ENCODE measurements at regions not wholly inside any gene's neighbourhood (a gene's known extent, or its start where the extent isn't known, plus 50 kb on each side); places are given as distances from the start of the nearest gene placed in this dataset.

- no peak for TF ChIP-seq CTCF (IDR thresholded peaks at IDR 0.05; ENCODE audit: extremely low read depth, insufficient read depth, missing control alignments)
- no peak for DNase-seq (ENCODE audit: low spot score)
- in situ Hi-C loops (cut with MboI; ENCODE audit: low pct_unique_long_range_greater_than_20kb, low sequenced_read_pairs, unreplicated experiment) = no loop called here
Measured at GRCh38 chr5:175012267-175012666, 287.9 kb downstream of the MSX2 start.

DNA sequence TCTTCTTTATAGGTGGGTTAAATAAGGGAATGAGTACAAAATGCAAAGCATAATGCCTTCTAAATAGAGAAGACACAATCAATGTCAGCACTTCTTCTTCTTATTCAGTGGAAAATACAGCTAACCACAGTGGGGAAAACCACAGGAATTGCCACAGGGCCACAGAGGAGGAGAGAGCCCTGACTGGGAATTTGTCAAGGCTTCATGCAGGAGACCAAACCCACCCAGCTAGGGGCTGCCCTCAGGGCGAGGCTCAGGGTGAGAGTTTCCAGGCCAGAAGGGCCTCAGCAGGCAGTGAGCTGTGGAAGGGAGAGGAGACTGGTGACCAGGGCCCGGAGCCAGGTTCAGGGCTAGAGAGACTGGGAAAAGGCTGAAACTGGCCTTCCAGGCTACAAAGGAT is 279.1 kb downstream of the MSX2 start:
- in situ Hi-C loops (cut with MboI; ENCODE audit: low pct_unique_long_range_greater_than_20kb, low sequenced_read_pairs, unreplicated experiment) = no loop called here
- no peak for DNase-seq (ENCODE audit: low spot score)
- no peak for TF ChIP-seq CTCF (IDR thresholded peaks at IDR 0.05; ENCODE audit: extremely low read depth, insufficient read depth, missing control alignments)

DNA sequence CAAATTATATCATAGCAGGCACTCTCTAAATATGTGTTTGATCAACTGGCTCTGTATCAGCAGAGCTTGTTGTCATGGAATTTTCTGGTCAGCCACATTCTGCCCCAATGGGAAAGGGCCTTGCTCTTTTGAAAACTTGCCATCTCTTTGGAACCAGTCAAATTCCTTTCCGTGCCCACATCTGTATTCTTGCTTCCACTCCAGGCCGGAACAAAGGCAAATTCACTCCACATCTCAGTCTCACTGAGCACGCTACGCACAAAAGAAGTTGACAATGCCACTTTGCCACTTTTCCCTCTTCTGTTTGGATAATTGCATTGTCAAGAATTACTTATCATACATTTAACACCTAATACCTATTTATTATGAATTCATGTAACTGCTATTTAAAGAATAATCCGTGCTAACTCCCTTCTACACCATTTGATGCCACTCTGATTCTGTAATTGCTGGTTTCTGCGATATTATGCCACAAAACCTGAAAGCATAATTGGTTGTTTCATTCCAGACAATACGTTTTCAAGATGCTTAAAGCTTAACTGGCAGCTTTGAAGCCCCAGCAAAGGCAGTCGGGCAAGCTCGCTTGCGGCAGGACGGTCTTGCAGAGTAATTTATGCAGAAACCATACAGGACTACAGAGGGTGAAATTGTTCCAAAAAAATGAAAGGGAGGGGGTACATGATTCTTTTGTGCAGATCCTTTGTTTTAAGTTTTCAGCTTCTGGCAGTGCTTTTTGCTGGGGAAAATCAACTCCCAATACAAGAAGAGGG is 277.7 kb downstream of the MSX2 start:
- TF ChIP-seq CTCF (IDR thresholded peaks at IDR 0.05; ENCODE audit: extremely low read depth, insufficient read depth, missing control alignments) = no peak
- no peak for DNase-seq (ENCODE audit: low spot score)
- in situ Hi-C loops (cut with MboI; ENCODE audit: low pct_unique_long_range_greater_than_20kb, low sequenced_read_pairs, unreplicated experiment) = no loop called here

DNA sequence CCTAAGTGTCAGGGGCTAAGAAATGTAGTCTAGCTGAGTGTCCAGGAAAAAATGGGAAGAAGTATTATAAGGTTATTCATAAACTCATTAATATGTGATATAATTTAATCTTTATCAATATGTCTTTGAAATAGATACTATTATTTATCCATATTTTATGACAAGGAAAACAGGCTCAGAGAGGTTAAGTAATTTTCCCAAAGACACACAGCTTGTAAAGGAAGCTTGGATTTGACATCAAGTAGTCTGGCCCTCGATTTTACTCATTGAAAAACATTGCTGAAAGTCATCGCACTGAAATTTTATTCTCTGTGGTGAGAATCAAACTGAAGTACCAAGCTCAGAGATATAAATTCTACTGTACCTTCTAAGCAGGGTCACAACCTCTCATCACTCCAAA is 276.9 kb downstream of the MSX2 start:
- in situ Hi-C loops (cut with MboI; ENCODE audit: low pct_unique_long_range_greater_than_20kb, low sequenced_read_pairs, unreplicated experiment) = no loop called here
- DNase-seq (ENCODE audit: low spot score) = no peak
- TF ChIP-seq CTCF (IDR thresholded peaks at IDR 0.05; ENCODE audit: extremely low read depth, insufficient read depth, missing control alignments) = no peak

- DNase-seq (ENCODE audit: low spot score) = no peak
- in situ Hi-C loops (cut with MboI; ENCODE audit: low pct_unique_long_range_greater_than_20kb, low sequenced_read_pairs, unreplicated experiment) = no loop called here
- TF ChIP-seq CTCF (IDR thresholded peaks at IDR 0.05; ENCODE audit: extremely low read depth, insufficient read depth, missing control alignments) = no peak
Measured at GRCh38 chr5:174999581-174999980, 275.2 kb downstream of the MSX2 start.

- in situ Hi-C loops (cut with MboI; ENCODE audit: low pct_unique_long_range_greater_than_20kb, low sequenced_read_pairs, unreplicated experiment) = no loop called here
- DNase-seq (ENCODE audit: low spot score) = no peak
- TF ChIP-seq CTCF (IDR thresholded peaks at IDR 0.05; ENCODE audit: extremely low read depth, insufficient read depth, missing control alignments) = no peak
Measured at GRCh38 chr5:174998131-174998730, 273.8 kb downstream of the MSX2 start.
